Mammary epithelial cell (primary cell): ENCODE measurements at regions not wholly inside any gene's neighbourhood (a gene's known extent, or its start where the extent isn't known, plus 50 kb on each side); places are given as distances from the start of the nearest gene placed in this dataset.

ENCODE experiments used
- CTCF ChIP-seq, 2 donors: IDR thresholded peaks in 1 of 2; conservative IDR thresholded peaks in 1 of 2; 2 replicates each; pipeline ENCODE4 v1.5.1; 2011 to 2012; ENCODE audit warnings: inconsistent platforms in 2 of 2, low read length in 2 of 2, mild to moderate bottlenecking in 2 of 2, control low read depth in 1 of 2, low read depth in 1 of 2; ENCODE audit not compliant: insufficient read depth in 1 of 2; ENCODE audit errors: extremely low read depth in 1 of 2
- EZH2 ChIP-seq: IDR thresholded peaks from 2 replicates; pipeline ENCODE4 v1.6.1; 2012; ENCODE audit warnings: low read length, inconsistent platforms, borderline replicate concordance

GRCh38 chr5:88393042-88393441 is 124.4 kb upstream of the TMEM161B start:
- TF ChIP-seq CTCF (conservative IDR thresholded peaks at IDR 0.05 in 1 of 2, IDR thresholded peaks at IDR 0.05 in 1 of 2; ENCODE audit: extremely low read depth in 1 of 2, insufficient read depth in 1 of 2, low read depth in 1 of 2, low read length in 2 of 2) = no peak
- no peak for TF ChIP-seq EZH2
